Neural crest cell (in vitro differentiated cells): ENCODE measurements at regions not wholly inside any gene's neighbourhood (a gene's known extent, or its start where the extent isn't known, plus 50 kb on each side); places are given as distances from the start of the nearest gene placed in this dataset.

Experiments
- DNase-seq: peaks from one replicate; pipeline ENCODE4 v3.0.0; 2021; ENCODE audit warnings: low read depth, mixed read lengths, low spot score
- H3K27ac Mint-ChIP-seq: one replicate; pipeline ENCODE4 v1.8.0; 2021; ENCODE audit warnings: mild to moderate bottlenecking, mixed read lengths; ENCODE audit not compliant: unreplicated experiment
- H3K27me3 Mint-ChIP-seq: 2 replicates; pipeline ENCODE4 v1.8.0; 2021; ENCODE audit warnings: low read depth, mild to moderate bottlenecking, mixed read lengths
- H3K36me3 Mint-ChIP-seq: 2 replicates; pipeline ENCODE4 v1.8.0; 2021; ENCODE audit warnings: low read depth, mild to moderate bottlenecking, mixed read lengths
- H3K4me1 Mint-ChIP-seq: 2 replicates; pipeline ENCODE4 v1.8.0; 2021; ENCODE audit warnings: mixed read lengths
- H3K4me3 Mint-ChIP-seq: one replicate; pipeline ENCODE4 v1.8.0; 2021; ENCODE audit warnings: mild to moderate bottlenecking, mixed read lengths
- H3K9me3 Mint-ChIP-seq: 2 replicates; pipeline ENCODE4 v1.8.0; 2021; ENCODE audit warnings: mixed read lengths
- TF ChIP-seq, protein P1 (sequence below): fragments of 200-600 bp; sonication (generic); conservative IDR thresholded peaks from 2 replicates; pipeline ENCODE4 v1.5.0; 2021; ENCODE audit warnings: antibody characterized with exemption, mild to moderate bottlenecking

DNA sequence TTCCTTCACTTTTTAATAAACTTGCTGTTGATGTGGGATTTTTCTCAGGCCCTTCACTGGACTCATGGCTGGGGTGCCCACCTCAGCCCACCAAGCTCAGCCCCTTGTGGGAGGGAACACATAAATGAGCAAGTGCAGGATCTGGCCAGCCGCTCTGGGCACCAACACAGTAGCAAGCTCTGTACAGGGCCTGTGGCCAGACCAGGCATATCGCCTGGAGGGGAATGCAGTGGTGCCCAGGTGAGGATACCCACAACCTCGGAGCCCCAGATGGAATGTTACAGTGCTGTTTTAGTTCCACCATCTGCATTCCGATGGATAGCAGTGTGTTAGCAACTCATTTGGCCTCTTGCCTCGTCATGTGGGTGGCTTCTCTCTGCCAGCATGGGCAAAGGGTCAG, 234.6 kb downstream of the PPP1R3A start:
- no peaks in the 10 kb centered on the region for H3K27me3 Mint-ChIP-seq

DNA sequence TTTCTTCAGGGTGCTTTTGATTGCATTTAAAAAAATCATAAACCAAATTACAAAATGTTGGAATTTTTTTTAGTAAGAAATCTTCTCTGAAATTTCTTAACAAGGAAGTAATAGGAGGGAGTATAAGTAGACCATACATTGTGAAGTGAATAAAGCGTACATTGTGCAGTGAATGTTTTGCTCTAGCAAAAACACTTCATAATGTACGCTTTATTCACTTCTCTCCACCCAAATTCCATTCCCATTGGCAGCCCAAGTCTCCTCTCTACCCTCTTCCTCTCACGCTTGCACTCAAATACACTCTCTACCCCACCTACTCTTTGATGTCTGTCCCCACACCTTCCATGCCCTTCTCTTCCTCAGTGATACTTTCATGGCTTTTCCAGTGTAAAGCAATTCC, 241.0 kb downstream of the PPP1R3A start:
- Mint-ChIP-seq H3K9me3 (peaks cover 9% of the 10 kb centered on the region), H3K4me3 (no peak overlapping the region), H3K36me3 (no peaks in the 10 kb centered on the region), H3K27ac (no peak overlapping the region), H3K27me3 (no peaks in the 10 kb centered on the region), H3K4me1 (no peaks in the 10 kb centered on the region)
- TF ChIP-seq, protein P1, sequence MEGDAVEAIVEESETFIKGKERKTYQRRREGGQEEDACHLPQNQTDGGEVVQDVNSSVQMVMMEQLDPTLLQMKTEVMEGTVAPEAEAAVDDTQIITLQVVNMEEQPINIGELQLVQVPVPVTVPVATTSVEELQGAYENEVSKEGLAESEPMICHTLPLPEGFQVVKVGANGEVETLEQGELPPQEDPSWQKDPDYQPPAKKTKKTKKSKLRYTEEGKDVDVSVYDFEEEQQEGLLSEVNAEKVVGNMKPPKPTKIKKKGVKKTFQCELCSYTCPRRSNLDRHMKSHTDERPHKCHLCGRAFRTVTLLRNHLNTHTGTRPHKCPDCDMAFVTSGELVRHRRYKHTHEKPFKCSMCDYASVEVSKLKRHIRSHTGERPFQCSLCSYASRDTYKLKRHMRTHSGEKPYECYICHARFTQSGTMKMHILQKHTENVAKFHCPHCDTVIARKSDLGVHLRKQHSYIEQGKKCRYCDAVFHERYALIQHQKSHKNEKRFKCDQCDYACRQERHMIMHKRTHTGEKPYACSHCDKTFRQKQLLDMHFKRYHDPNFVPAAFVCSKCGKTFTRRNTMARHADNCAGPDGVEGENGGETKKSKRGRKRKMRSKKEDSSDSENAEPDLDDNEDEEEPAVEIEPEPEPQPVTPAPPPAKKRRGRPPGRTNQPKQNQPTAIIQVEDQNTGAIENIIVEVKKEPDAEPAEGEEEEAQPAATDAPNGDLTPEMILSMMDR: no peak
- DNase-seq: no peak

More for the DNA sequence above, 234.6 kb downstream of the PPP1R3A start:
- H3K4me1 Mint-ChIP-seq: no peaks in the 10 kb centered on the region
- DNase-seq: no peak
- no peaks in the 10 kb centered on the region for H3K36me3 Mint-ChIP-seq
- no peak overlapping the region for H3K27ac Mint-ChIP-seq
- H3K4me3 Mint-ChIP-seq: no peak overlapping the region
- peaks cover 12% of the 10 kb centered on the region for H3K9me3 Mint-ChIP-seq
- TF ChIP-seq, protein P1: no peak

DNA sequence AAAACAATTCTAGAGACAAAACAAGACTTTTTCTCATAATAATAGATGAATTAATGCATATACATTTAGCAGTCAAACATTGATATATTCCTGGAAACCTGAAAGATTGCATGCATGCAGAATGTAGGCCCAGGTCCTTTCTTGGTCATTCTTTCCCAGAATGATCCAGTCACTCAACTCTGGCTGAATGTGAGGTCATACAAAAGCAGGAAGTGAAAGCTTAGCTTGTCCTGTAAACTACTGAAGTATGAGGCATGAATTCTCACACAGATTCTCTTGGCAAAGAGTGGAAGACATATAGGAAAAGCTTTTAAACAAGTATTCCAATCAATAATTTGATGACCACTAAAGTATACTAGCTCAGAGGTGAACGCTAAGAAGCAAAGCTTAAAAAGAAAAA, 253.9 kb downstream of the PPP1R3A start:
- DNase-seq: no peak
- Mint-ChIP-seq H3K36me3 (no peaks in the 10 kb centered on the region), H3K4me1 (no peaks in the 10 kb centered on the region), H3K9me3 (peaks cover 6% of the 10 kb centered on the region), H3K4me3 (no peak overlapping the region), H3K27me3 (no peaks in the 10 kb centered on the region), H3K27ac (no peak overlapping the region)
- TF ChIP-seq, protein P1: no peak

DNA sequence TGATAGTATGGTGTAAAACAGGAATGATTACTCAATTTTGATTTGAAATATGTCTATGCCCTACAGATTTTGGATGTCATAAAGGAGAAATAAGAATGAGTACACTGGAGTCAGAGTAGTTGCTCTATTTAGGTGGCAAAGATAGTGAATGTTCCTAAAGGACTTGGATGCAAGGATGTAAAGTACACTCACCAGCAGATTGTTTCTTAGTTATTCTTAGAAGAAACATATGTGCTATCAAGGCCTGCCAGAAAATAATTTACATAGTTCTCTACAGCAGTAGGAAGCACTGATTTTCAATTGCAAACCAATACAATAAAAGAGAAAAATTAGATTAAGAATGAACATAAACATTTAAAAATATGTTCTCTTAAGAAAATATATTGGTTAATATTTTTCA, 259.4 kb downstream of the PPP1R3A start:
- Mint-ChIP-seq H3K27me3 (peaks cover 3% of the 10 kb centered on the region), H3K9me3 (no peaks in the 10 kb centered on the region), H3K27ac (no peak overlapping the region), H3K4me3 (no peak overlapping the region), H3K4me1 (no peaks in the 10 kb centered on the region), H3K36me3 (no peaks in the 10 kb centered on the region)
- no peak for DNase-seq
- TF ChIP-seq, protein P1: no peak

DNA sequence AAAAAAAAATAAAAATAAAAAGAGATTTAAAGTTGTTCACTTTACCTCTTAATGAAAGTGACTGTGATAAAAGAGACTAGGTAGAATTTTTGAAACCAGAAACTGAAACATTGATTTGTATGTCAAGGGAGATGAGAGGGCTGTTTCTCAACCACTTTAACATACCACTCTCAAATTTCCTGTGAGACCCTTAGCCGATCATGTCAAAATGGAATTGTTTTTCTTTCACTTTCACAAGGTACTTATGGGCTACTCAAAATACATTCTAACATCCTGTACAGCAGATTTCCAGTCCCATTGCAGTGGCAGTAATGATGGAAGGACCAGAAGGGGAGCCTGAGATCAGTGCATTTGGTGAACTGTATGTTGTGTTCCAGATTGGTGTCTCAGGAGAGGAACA, 261.2 kb downstream of the PPP1R3A start:
- Mint-ChIP-seq H3K4me1 (no peaks in the 10 kb centered on the region), H3K36me3 (no peaks in the 10 kb centered on the region), H3K27ac (no peak overlapping the region), H3K27me3 (peaks cover 3% of the 10 kb centered on the region), H3K4me3 (no peak overlapping the region), H3K9me3 (peaks cover under 1% of the 10 kb centered on the region)
- TF ChIP-seq, protein P1: no peak
- no peak for DNase-seq

DNA sequence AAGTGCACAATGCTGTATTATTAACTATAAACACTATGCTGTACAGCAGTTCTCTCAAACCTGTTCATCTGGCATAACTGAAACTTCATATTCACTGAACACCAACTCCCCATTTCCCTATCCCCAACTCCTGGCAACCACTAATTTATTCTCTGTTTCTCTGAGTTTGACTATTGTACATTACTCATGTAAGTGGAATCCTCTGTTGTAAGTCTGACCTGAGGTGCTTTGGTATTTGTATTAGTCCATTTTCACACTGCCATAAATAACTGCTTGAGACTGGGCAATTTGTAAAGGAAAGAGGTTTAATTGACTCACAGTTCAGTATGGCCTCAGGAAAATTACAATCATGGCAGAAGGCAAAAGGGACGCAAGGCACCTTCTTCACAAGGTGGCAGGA, 266.3 kb downstream of the PPP1R3A start:
- TF ChIP-seq, protein P1: no peak
- Mint-ChIP-seq H3K27me3 (peaks cover 3% of the 10 kb centered on the region), H3K36me3 (no peaks in the 10 kb centered on the region), H3K9me3 (peaks cover 3% of the 10 kb centered on the region), H3K4me1 (no peaks in the 10 kb centered on the region), H3K4me3 (no peak overlapping the region), H3K27ac (no peak overlapping the region)
- no peak for DNase-seq
